ENCODE measurements at regions not wholly inside any gene's neighbourhood (a gene's known extent, or its start where the extent isn't known, plus 50 kb on each side); places are given as distances from the start of the nearest gene placed in this dataset.

- TF ChIP-seq POLR2A (IDR thresholded peaks at IDR 0.05), result no peak
- no peak for TF ChIP-seq CTCF (IDR thresholded peaks at IDR 0.05)
- no peak for TF ChIP-seq POLR2AphosphoS5 (IDR thresholded peaks at IDR 0.05)
Measured at GRCh38 chr6:155985660-155986138, 530.1 kb upstream of the NOX3 start.

Measured in upper lobe of left lung (tissue), 4 donors.